Activated CD8-positive, alpha-beta T cell treated with anti-CD3 and anti-CD28 coated beads for 36 hours (primary cell): ENCODE measurements at regions not wholly inside any gene's neighbourhood (a gene's known extent, or its start where the extent isn't known, plus 50 kb on each side); places are given as distances from the start of the nearest gene placed in this dataset.

Experiments
- ATAC-seq: fragments of 200-7000 bp; cut with Tn5 transposase; one replicate; pipeline ENCODE4 v1.10.0; 2021; ENCODE audit warnings: mild to moderate bottlenecking, moderate library complexity
- CTCF ChIA-PET: fragments of 350-600 bp; sonication (Branson Sonifier 250); formaldehyde crosslinking; loops from one replicate; lab custom pipeline; 2021; ENCODE audit warnings: antibody characterized with exemption; lab: Charles Lee
- POLR2A ChIA-PET: fragments of 350-600 bp; sonication (Branson Sonifier 250); formaldehyde crosslinking; loops from one replicate; lab custom pipeline; 2021; ENCODE audit warnings: antibody characterized with exemption; lab: Charles Lee
- DNase-seq: peaks from one replicate; pipeline ENCODE4 v3.0.0-alpha.2; 2020
- H3K27ac Mint-ChIP-seq: one replicate; pipeline ENCODE4 v1.8.0; 2021; ENCODE audit warnings: mild to moderate bottlenecking, mixed read lengths
- H3K27me3 Mint-ChIP-seq: one replicate; pipeline ENCODE4 v1.8.0; 2021; ENCODE audit warnings: mixed read lengths
- H3K36me3 Mint-ChIP-seq: one replicate; pipeline ENCODE4 v1.8.0; 2021; ENCODE audit warnings: low read depth, mixed read lengths
- H3K4me1 Mint-ChIP-seq: one replicate; pipeline ENCODE4 v1.8.0; 2021; ENCODE audit warnings: low read depth, mixed read lengths
- H3K4me3 Mint-ChIP-seq: one replicate; pipeline ENCODE4 v1.8.0; 2021; ENCODE audit warnings: mild to moderate bottlenecking, moderate library complexity, mixed read lengths
- H3K9me3 Mint-ChIP-seq: one replicate; pipeline ENCODE4 v1.8.0; 2021; ENCODE audit warnings: mixed read lengths
- CTCF ChIP-seq: fragments of 200-600 bp; IDR thresholded peaks from one replicate; pipeline ENCODE4 v1.8.0; 2022; ENCODE audit warnings: antibody characterized with exemption, mild to moderate bottlenecking
- intact Hi-C: fragments of 100-400 bp; cut with micrococcal nuclease; formaldehyde crosslinking; loops from one replicate; pipeline ENCODE4 v1.10.0; 2022

GRCh38 chr4:175109933-175110332 lies 191.8 kb downstream of the ADAM29 start:
- peak; percentile 3 for DNase-seq
- ChIA-PET CTCF (no interaction called here), POLR2A (no interaction called here)
- Mint-ChIP-seq H3K4me3 (no peak overlapping the region), H3K9me3 (peaks cover 46% of the 10 kb centered on the region), H3K27me3 (no peaks in the 10 kb centered on the region), H3K4me1 (no peaks in the 10 kb centered on the region), H3K36me3 (no peaks in the 10 kb centered on the region), H3K27ac (no peak overlapping the region)
- no peak for ATAC-seq
- no peak for TF ChIP-seq CTCF
- intact Hi-C loops: no loop called here

- no peak for TF ChIP-seq CTCF
- CTCF ChIA-PET: no interaction called here
- DNase-seq (no peak), ATAC-seq (no peak)
- H3K27ac Mint-ChIP-seq: no peak overlapping the region
- POLR2A ChIA-PET: no interaction called here
- H3K27me3 Mint-ChIP-seq: no peaks in the 10 kb centered on the region
- H3K36me3 Mint-ChIP-seq: no peaks in the 10 kb centered on the region
- H3K4me3 Mint-ChIP-seq: no peak overlapping the region
- intact Hi-C loops: no loop called here
- peaks cover 11% of the 10 kb centered on the region for H3K9me3 Mint-ChIP-seq
- H3K4me1 Mint-ChIP-seq: no peaks in the 10 kb centered on the region
These were observed 207.4 kb downstream of the ADAM29 start for GRCh38 chr4:175125410-175126068.

- Mint-ChIP-seq H3K4me1 (no peaks in the 10 kb centered on the region), H3K4me3 (no peak overlapping the region), H3K9me3 (peaks cover 5% of the 10 kb centered on the region), H3K36me3 (no peaks in the 10 kb centered on the region), H3K27ac (no peak overlapping the region), H3K27me3 (no peaks in the 10 kb centered on the region)
- DNase-seq (no peak), ATAC-seq (no peak)
- ChIA-PET CTCF (no interaction called here), POLR2A (no interaction called here)
- intact Hi-C loops: no loop called here
- no peak for TF ChIP-seq CTCF
These were observed 209.2 kb downstream of the ADAM29 start for GRCh38 chr4:175127314-175127713.

GRCh38 chr4:175129797-175130196 lies 211.6 kb downstream of the ADAM29 start:
- Mint-ChIP-seq H3K27ac (no peak overlapping the region), H3K27me3 (no peaks in the 10 kb centered on the region), H3K4me3 (no peak overlapping the region), H3K4me1 (no peaks in the 10 kb centered on the region), H3K9me3 (peaks cover 5% of the 10 kb centered on the region), H3K36me3 (no peaks in the 10 kb centered on the region)
- CTCF ChIA-PET: no interaction called here
- POLR2A ChIA-PET: no interaction called here
- TF ChIP-seq CTCF: no peak
- no peak for ATAC-seq
- DNase-seq: no peak
- intact Hi-C loops: no loop called here

GRCh38 chr4:175139205-175139604 lies 221.0 kb downstream of the ADAM29 start:
- TF ChIP-seq CTCF: no peak
- ATAC-seq (no peak), DNase-seq (no peak)
- Mint-ChIP-seq H3K27me3 (no peaks in the 10 kb centered on the region), H3K36me3 (no peaks in the 10 kb centered on the region), H3K4me1 (no peaks in the 10 kb centered on the region), H3K27ac (no peak overlapping the region), H3K4me3 (no peak overlapping the region), H3K9me3 (peaks cover 8% of the 10 kb centered on the region)
- intact Hi-C loops: no loop called here
- CTCF ChIA-PET: no interaction called here
- POLR2A ChIA-PET: no interaction called here
